ENCODE measurements at regions not wholly inside any gene's neighbourhood (a gene's known extent, or its start where the extent isn't known, plus 50 kb on each side); places are given as distances from the start of the nearest gene placed in this dataset.

DNA sequence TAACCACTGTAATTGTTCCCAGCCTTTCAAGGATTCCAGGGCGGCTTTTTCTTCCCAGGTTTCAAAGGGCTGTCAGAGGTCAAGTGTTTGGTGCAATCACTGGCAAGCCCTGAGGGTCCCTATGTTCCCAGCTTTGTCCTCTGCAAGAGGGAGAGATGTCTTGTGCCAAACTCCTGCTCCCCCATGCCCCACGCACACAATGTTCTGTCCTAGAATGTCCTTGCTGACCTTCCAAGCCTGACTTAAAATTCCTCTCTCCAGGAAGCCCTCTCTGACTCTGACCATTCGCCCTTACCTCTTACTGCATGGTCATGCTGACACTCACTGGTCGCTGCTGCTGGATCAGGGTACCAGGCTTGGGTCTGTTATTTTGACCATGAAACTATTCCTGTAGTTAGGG lies 152.5 kb upstream of the KCND3 start:
- TF ChIP-seq CTCF (IDR thresholded peaks at IDR 0.05; ENCODE audit: poor library complexity, severe bottlenecking) (no peak), POLR2AphosphoS5 (IDR thresholded peaks at IDR 0.05) (no peak), EP300 (conservative IDR thresholded peaks at IDR 0.05; ENCODE audit: poor library complexity, severe bottlenecking) (no peak), EZH2 (IDR thresholded peaks at IDR 0.05; ENCODE audit: borderline replicate concordance, insufficient read depth, low read length, poor library complexity, severe bottlenecking) (no peak), SMC3 (conservative IDR thresholded peaks at IDR 0.05; ENCODE audit: poor library complexity) (no peak), REST (IDR thresholded peaks at IDR 0.05; ENCODE audit: borderline replicate concordance) (no peak), MXI1 (conservative IDR thresholded peaks at IDR 0.05; ENCODE audit: poor library complexity, severe bottlenecking) (no peak), TAF1 (IDR thresholded peaks at IDR 0.05; ENCODE audit: low read depth) (no peak)
